ENCODE measurements at regions not wholly inside any gene's neighbourhood (a gene's known extent, or its start where the extent isn't known, plus 50 kb on each side); places are given as distances from the start of the nearest gene placed in this dataset.

DNA sequence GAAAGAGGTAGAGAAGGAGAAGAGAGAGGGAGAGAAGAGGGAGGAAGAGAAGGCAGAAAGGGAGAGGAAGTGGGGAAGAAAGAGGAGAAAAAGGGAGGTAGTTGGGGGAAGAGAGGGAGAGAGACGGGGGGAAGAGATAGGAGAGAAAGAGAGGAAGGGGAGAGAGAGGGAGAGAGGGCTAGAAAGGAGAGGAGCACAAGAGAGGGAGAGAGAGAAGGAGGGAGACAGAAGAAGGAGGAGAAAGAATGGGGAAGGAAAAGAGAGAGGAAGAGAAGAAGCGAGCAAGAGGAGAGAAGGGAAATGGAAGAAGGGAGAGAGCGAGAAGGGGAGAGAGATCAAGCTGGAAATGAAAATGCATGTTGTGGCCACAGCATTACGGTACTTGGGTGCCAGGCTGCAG is 1368.4 kb upstream of the TMEM132C start:
- TF ChIP-seq TAF1 (IDR thresholded peaks at IDR 0.05; ENCODE audit: low read depth) (no peak), CEBPB (IDR thresholded peaks at IDR 0.05) (no peak)
- TF ChIP-seq, protein P1, sequence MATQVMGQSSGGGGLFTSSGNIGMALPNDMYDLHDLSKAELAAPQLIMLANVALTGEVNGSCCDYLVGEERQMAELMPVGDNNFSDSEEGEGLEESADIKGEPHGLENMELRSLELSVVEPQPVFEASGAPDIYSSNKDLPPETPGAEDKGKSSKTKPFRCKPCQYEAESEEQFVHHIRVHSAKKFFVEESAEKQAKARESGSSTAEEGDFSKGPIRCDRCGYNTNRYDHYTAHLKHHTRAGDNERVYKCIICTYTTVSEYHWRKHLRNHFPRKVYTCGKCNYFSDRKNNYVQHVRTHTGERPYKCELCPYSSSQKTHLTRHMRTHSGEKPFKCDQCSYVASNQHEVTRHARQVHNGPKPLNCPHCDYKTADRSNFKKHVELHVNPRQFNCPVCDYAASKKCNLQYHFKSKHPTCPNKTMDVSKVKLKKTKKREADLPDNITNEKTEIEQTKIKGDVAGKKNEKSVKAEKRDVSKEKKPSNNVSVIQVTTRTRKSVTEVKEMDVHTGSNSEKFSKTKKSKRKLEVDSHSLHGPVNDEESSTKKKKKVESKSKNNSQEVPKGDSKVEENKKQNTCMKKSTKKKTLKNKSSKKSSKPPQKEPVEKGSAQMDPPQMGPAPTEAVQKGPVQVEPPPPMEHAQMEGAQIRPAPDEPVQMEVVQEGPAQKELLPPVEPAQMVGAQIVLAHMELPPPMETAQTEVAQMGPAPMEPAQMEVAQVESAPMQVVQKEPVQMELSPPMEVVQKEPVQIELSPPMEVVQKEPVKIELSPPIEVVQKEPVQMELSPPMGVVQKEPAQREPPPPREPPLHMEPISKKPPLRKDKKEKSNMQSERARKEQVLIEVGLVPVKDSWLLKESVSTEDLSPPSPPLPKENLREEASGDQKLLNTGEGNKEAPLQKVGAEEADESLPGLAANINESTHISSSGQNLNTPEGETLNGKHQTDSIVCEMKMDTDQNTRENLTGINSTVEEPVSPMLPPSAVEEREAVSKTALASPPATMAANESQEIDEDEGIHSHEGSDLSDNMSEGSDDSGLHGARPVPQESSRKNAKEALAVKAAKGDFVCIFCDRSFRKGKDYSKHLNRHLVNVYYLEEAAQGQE (IDR thresholded peaks at IDR 0.05; ENCODE audit: low read depth) = no peak
- TF ChIP-seq, protein P2, sequence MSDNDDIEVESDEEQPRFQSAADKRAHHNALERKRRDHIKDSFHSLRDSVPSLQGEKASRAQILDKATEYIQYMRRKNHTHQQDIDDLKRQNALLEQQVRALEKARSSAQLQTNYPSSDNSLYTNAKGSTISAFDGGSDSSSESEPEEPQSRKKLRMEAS (IDR thresholded peaks at IDR 0.05) = no peak
